ENCODE measurements at regions not wholly inside any gene's neighbourhood (a gene's known extent, or its start where the extent isn't known, plus 50 kb on each side); places are given as distances from the start of the nearest gene placed in this dataset.

- DNase-seq = no peak
Measured at GRCh38 chr4:63795301-63795700, 613.9 kb downstream of the TECRL start.

GRCh38 chr4:63790377-63790776 lies 618.9 kb downstream of the TECRL start:
- DNase-seq = no peak

- no peak for DNase-seq
Measured at GRCh38 chr4:63788271-63788670, 621.0 kb downstream of the TECRL start.

- no peak for DNase-seq
Measured at GRCh38 chr4:63787326-63787725, 621.9 kb downstream of the TECRL start.

- DNase-seq = no peak
Measured at GRCh38 chr4:63786171-63786570, 623.1 kb downstream of the TECRL start.

- no peak for DNase-seq
Measured at GRCh38 chr4:63784822-63785221, 624.4 kb downstream of the TECRL start.

- DNase-seq = no peak
Measured at GRCh38 chr4:63777601-63778000, 631.6 kb downstream of the TECRL start.

GRCh38 chr4:63764400-63764799 lies 644.9 kb downstream of the TECRL start:
- DNase-seq = no peak

- DNase-seq = no peak
Measured at GRCh38 chr4:63757929-63758328, 651.3 kb downstream of the TECRL start.

- DNase-seq = no peak
Measured at GRCh38 chr4:63742882-63743281, 666.4 kb downstream of the TECRL start.

GRCh38 chr4:63729519-63729918 lies 679.7 kb downstream of the TECRL start:
- DNase-seq = no peak

GRCh38 chr4:63728480-63729177 lies 680.6 kb downstream of the TECRL start:
- no peak for DNase-seq

GRCh38 chr4:63717384-63717783 lies 691.9 kb downstream of the TECRL start:
- no peak for DNase-seq

- DNase-seq = no peak
Measured at GRCh38 chr4:63708661-63709060, 700.6 kb downstream of the TECRL start.

GRCh38 chr4:63700569-63700968 lies 708.7 kb downstream of the TECRL start:
- no peak for DNase-seq

GRCh38 chr4:63693321-63693720 lies 715.9 kb downstream of the TECRL start:
- DNase-seq = no peak

GRCh38 chr4:63678358-63678931 lies 730.8 kb downstream of the TECRL start:
- DNase-seq = no peak

- DNase-seq = no peak
Measured at GRCh38 chr4:63670735-63671134, 738.5 kb downstream of the TECRL start.

GRCh38 chr4:63663870-63664269 lies 745.4 kb downstream of the TECRL start:
- no peak for DNase-seq

- no peak for DNase-seq
Measured at GRCh38 chr4:63644396-63644795, 764.9 kb downstream of the TECRL start.

GRCh38 chr4:63637270-63637669 lies 772.0 kb downstream of the TECRL start:
- no peak for DNase-seq

GRCh38 chr4:63632858-63633257 lies 776.4 kb downstream of the TECRL start:
- no peak for DNase-seq

- DNase-seq = no peak
Measured at GRCh38 chr4:63620271-63620670, 789.0 kb downstream of the TECRL start.

GRCh38 chr4:63619771-63620170 lies 789.5 kb downstream of the TECRL start:
- no peak for DNase-seq
